ENCODE measurements at regions not wholly inside any gene's neighbourhood (a gene's known extent, or its start where the extent isn't known, plus 50 kb on each side); places are given as distances from the start of the nearest gene placed in this dataset.

DNA sequence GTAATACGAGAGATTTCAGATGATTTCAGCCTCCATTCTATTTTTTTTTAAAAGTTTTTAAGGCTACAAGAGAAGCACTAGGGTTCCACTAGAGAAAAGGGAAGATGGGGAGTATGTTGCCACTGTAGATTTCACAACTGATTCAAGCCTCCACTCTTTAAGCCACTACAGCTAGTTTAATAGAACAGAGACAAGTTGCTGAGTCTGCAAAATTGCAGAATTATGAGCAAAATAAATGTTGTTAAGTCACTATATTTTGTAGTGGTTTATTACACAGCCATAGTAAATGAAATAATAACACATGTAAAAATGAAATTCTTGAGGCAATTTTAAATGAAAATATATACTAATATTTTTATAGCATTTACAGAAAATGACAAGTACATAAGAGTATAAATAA, 96.0 kb upstream of the POT1 start:
- intact Hi-C loops (cut with DNase I), result no loop called here
- Histone ChIP-seq H3K4me3 (no peak overlapping the region), H3K9me3 (no peaks in the 10 kb centered on the region), H3K36me3 (ENCODE audit: insufficient read depth in 1 of 2, low read depth in 1 of 2) (no peaks in the 10 kb centered on the region), H3K27ac (no peak overlapping the region), H3K4me1 (no peaks in the 10 kb centered on the region), H3K27me3 (ENCODE audit: insufficient read depth in 3 of 3, low read length in 2 of 3) (no peaks in the 10 kb centered on the region)
- no peak for DNase-seq
- 70 to 74% (median 73%) methylated on average over 1 of the region's 1 CpG for WGBS, 3 donors
- TF ChIP-seq, protein P1, sequence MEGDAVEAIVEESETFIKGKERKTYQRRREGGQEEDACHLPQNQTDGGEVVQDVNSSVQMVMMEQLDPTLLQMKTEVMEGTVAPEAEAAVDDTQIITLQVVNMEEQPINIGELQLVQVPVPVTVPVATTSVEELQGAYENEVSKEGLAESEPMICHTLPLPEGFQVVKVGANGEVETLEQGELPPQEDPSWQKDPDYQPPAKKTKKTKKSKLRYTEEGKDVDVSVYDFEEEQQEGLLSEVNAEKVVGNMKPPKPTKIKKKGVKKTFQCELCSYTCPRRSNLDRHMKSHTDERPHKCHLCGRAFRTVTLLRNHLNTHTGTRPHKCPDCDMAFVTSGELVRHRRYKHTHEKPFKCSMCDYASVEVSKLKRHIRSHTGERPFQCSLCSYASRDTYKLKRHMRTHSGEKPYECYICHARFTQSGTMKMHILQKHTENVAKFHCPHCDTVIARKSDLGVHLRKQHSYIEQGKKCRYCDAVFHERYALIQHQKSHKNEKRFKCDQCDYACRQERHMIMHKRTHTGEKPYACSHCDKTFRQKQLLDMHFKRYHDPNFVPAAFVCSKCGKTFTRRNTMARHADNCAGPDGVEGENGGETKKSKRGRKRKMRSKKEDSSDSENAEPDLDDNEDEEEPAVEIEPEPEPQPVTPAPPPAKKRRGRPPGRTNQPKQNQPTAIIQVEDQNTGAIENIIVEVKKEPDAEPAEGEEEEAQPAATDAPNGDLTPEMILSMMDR (IDR thresholded peaks at IDR 0.05), result no peak
- ATAC-seq, result no peak

DNA sequence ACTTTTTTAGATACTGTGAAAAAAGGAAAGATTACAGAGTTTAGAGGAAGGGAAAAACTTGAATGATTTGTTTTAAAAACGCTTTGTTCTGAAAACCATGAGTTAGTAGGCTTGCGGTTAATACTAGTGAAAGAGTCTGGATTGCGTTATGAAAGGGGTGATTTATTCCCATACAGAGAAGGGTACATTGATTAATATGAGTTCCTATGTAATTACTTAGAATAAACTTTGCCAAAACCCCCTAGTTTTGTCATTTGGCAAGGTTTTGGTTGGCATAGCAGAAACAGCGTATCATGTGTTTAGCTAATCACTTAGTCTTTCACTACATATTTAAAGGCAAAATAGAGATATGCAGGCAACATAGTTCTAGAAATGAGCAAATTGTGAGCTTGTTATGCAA, 91.2 kb upstream of the POT1 start:
- no peak for ATAC-seq
- H3K27ac ChIP-seq, result no peak overlapping the region

DNA sequence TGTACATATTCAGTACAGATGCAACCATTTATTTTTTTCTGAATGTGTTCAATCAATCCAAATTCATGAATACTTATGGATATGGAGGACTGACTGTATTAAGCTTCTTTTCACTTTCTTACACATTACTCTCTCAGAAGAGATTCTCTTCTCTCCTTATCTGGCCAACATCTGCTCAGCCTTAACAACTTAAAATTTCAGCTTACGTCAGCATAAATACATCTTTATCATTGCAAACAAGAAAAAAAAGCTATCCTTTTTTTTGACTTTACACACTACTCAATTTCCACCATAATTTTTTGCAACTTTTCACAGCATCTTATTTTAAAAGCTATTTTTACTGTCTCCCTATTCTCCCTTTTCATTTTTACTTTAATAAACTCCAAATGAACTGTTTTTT, 80.9 kb upstream of the POT1 start:
- 89 to 94% (median 90%) methylated on average over 1 of the region's 1 CpG for WGBS, 3 donors
- H3K4me3 ChIP-seq, result no peak overlapping the region
- H3K4me1 ChIP-seq, result no peaks in the 10 kb centered on the region
- H3K27ac ChIP-seq, result no peak overlapping the region
- TF ChIP-seq, protein P1 (IDR thresholded peaks at IDR 0.05), result no peak
- intact Hi-C loops (cut with DNase I), result no loop called here
- ATAC-seq (no peak), DNase-seq (no peak)
- no peaks in the 10 kb centered on the region for H3K36me3 ChIP-seq (ENCODE audit: insufficient read depth in 1 of 2, low read depth in 1 of 2)
- H3K9me3 ChIP-seq, result no peaks in the 10 kb centered on the region
- H3K27me3 ChIP-seq (ENCODE audit: insufficient read depth in 3 of 3, low read length in 2 of 3), result no peaks in the 10 kb centered on the region

More for the DNA sequence above, 91.2 kb upstream of the POT1 start:
- Histone ChIP-seq H3K4me1 (no peaks in the 10 kb centered on the region), H3K9me3 (no peaks in the 10 kb centered on the region), H3K4me3 (no peak overlapping the region), H3K27me3 (ENCODE audit: insufficient read depth in 3 of 3, low read length in 2 of 3) (no peaks in the 10 kb centered on the region), H3K36me3 (ENCODE audit: insufficient read depth in 1 of 2, low read depth in 1 of 2) (no peaks in the 10 kb centered on the region)
- TF ChIP-seq, protein P1 (IDR thresholded peaks at IDR 0.05), result no peak
- no peak for DNase-seq
- intact Hi-C loops (cut with DNase I), result no loop called here
- WGBS, 3 donors, result 86 to 88% (median 86%) methylated on average over 4 of the region's 4 CpGs

DNA sequence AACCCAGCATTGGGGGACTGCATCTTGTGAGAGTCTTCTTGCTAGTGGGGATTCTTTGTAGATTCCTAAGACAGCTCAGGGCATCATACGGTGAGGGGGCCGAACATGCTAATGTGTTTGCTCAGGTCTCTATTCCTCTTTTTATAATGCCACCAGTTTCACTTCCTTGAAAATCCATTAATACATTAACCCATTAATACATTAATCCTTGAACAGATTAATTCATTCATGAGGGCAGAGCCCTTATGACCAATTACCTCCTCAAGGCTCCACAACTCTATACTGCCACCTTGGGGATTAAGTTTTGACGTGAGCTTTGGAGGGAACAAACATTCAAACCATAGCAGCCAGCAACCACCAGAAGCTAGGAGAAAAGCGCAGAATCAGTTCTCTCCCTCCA, 67.2 kb upstream of the POT1 start:
- 73 to 74% (median 73%) methylated on average over 4 of the region's 4 CpGs for WGBS, 3 donors

More for the DNA sequence above, 67.2 kb upstream of the POT1 start:
- Histone ChIP-seq H3K27me3 (ENCODE audit: insufficient read depth in 3 of 3, low read length in 2 of 3) (no peaks in the 10 kb centered on the region), H3K9me3 (no peaks in the 10 kb centered on the region), H3K36me3 (ENCODE audit: insufficient read depth in 1 of 2, low read depth in 1 of 2) (no peaks in the 10 kb centered on the region), H3K4me3 (no peak overlapping the region), H3K4me1 (no peaks in the 10 kb centered on the region), H3K27ac (no peak overlapping the region)
- DNase-seq, result no peak
- TF ChIP-seq, protein P1 (IDR thresholded peaks at IDR 0.05), result no peak
- ATAC-seq, result no peak
- intact Hi-C loops (cut with DNase I), result no loop called here
